Stimulated activated memory B cell treated with anti-CD40 and anti-IgM and Interleukin-4, amounts not matched to agents 10 μg/mL and 1 μg/mL and 100 μg/mL, for 72 hours (primary cell): ENCODE measurements at regions not wholly inside any gene's neighbourhood (a gene's known extent, or its start where the extent isn't known, plus 50 kb on each side); places are given as distances from the start of the nearest gene placed in this dataset.

Experiments used
- ATAC-seq: fragments of 150-1000 bp; cut with Tn5 transposase; 2 replicates; pipeline ENCODE4 v1.10.0; 2021
- H3K27ac Mint-ChIP-seq: one replicate; pipeline ENCODE4 v1.8.0; 2022; ENCODE audit warnings: mild to moderate bottlenecking, mixed read lengths
- H3K27me3 Mint-ChIP-seq: one replicate; pipeline ENCODE4 v1.8.0; 2022; ENCODE audit warnings: mixed read lengths
- H3K36me3 Mint-ChIP-seq: one replicate; pipeline ENCODE4 v1.8.0; 2022; ENCODE audit warnings: mixed read lengths
- H3K4me1 Mint-ChIP-seq: one replicate; pipeline ENCODE4 v1.8.0; 2022; ENCODE audit warnings: mixed read lengths
- H3K4me3 Mint-ChIP-seq: one replicate; pipeline ENCODE4 v1.8.0; 2022; ENCODE audit warnings: mild to moderate bottlenecking, moderate library complexity, mixed read lengths
- H3K9me3 Mint-ChIP-seq: one replicate; pipeline ENCODE4 v1.8.0; 2022; ENCODE audit warnings: mixed read lengths

GRCh38 chr2:216553482-216554240 is 55.0 kb downstream of the RPL37A start:
- peaks cover 37% of the 10 kb centered on the region for H3K27me3 Mint-ChIP-seq

GRCh38 chr2:216554286-216554685 is 55.6 kb downstream of the RPL37A start:
- H3K4me3 Mint-ChIP-seq: no peak overlapping the region
- peaks cover 37% of the 10 kb centered on the region for H3K27me3 Mint-ChIP-seq
- no peak for ATAC-seq
- H3K27ac Mint-ChIP-seq: no peak overlapping the region
- no peaks in the 10 kb centered on the region for H3K9me3 Mint-ChIP-seq
- no peaks in the 10 kb centered on the region for H3K4me1 Mint-ChIP-seq
- H3K36me3 Mint-ChIP-seq: no peaks in the 10 kb centered on the region

More at GRCh38 chr2:216553482-216554240, 55.0 kb downstream of the RPL37A start:
- Mint-ChIP-seq H3K4me3 (no peak overlapping the region), H3K36me3 (no peaks in the 10 kb centered on the region), H3K4me1 (no peaks in the 10 kb centered on the region), H3K27ac (no peak overlapping the region), H3K9me3 (no peaks in the 10 kb centered on the region)
- ATAC-seq: no peak

- Mint-ChIP-seq H3K27me3 (peaks cover 41% of the 10 kb centered on the region), H3K36me3 (no peaks in the 10 kb centered on the region), H3K9me3 (no peaks in the 10 kb centered on the region), H3K27ac (no peak overlapping the region), H3K4me1 (no peaks in the 10 kb centered on the region), H3K4me3 (no peak overlapping the region)
- ATAC-seq: no peak
Measured at GRCh38 chr2:216554755-216555154, 56.1 kb downstream of the RPL37A start.

GRCh38 chr2:216555274-216555673 is 56.6 kb downstream of the RPL37A start:
- H3K4me3 Mint-ChIP-seq: no peak overlapping the region
- ATAC-seq: peak; percentile 40
- H3K27ac Mint-ChIP-seq: no peak overlapping the region
- H3K9me3 Mint-ChIP-seq: no peaks in the 10 kb centered on the region
- no peaks in the 10 kb centered on the region for H3K4me1 Mint-ChIP-seq
- no peaks in the 10 kb centered on the region for H3K36me3 Mint-ChIP-seq
- H3K27me3 Mint-ChIP-seq: peaks cover 41% of the 10 kb centered on the region

GRCh38 chr2:216556202-216556601 is 57.6 kb downstream of the RPL37A start:
- H3K27ac Mint-ChIP-seq: no peak overlapping the region
- no peaks in the 10 kb centered on the region for H3K36me3 Mint-ChIP-seq
- H3K27me3 Mint-ChIP-seq: peaks cover 45% of the 10 kb centered on the region
- no peaks in the 10 kb centered on the region for H3K9me3 Mint-ChIP-seq
- no peak for ATAC-seq
- no peak overlapping the region for H3K4me3 Mint-ChIP-seq
- H3K4me1 Mint-ChIP-seq: no peaks in the 10 kb centered on the region

DNA sequence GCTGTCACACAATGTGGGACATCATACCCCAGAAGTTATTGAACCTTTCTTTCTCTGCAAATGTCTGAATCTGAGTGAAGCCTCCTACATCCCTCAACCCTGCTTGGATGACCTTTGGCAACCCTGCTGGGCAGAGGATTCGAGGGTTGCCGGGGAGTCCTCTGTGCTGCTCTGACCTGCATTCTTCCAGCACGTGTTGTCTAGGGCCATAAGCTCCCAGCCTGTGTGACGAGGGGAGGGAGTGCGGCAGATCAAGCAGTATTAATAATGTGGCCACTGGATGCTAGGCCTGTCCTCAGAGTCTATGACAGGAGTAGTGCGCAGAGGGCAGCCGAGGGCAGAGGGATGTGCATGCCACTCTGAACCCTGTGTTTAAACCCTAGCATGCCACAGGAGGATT is 58.8 kb downstream of the RPL37A start:
- ATAC-seq: no peak
- Mint-ChIP-seq H3K4me3 (no peak overlapping the region), H3K27me3 (peaks cover 52% of the 10 kb centered on the region), H3K9me3 (no peaks in the 10 kb centered on the region), H3K27ac (no peak overlapping the region), H3K4me1 (no peaks in the 10 kb centered on the region), H3K36me3 (no peaks in the 10 kb centered on the region)

- peaks cover 56% of the 10 kb centered on the region for H3K27me3 Mint-ChIP-seq
- no peaks in the 10 kb centered on the region for H3K4me1 Mint-ChIP-seq
- no peaks in the 10 kb centered on the region for H3K9me3 Mint-ChIP-seq
- no peak overlapping the region for H3K4me3 Mint-ChIP-seq
- ATAC-seq: no peak
- H3K27ac Mint-ChIP-seq: no peak overlapping the region
- no peaks in the 10 kb centered on the region for H3K36me3 Mint-ChIP-seq
Measured at GRCh38 chr2:216557820-216558219, 59.2 kb downstream of the RPL37A start.

DNA sequence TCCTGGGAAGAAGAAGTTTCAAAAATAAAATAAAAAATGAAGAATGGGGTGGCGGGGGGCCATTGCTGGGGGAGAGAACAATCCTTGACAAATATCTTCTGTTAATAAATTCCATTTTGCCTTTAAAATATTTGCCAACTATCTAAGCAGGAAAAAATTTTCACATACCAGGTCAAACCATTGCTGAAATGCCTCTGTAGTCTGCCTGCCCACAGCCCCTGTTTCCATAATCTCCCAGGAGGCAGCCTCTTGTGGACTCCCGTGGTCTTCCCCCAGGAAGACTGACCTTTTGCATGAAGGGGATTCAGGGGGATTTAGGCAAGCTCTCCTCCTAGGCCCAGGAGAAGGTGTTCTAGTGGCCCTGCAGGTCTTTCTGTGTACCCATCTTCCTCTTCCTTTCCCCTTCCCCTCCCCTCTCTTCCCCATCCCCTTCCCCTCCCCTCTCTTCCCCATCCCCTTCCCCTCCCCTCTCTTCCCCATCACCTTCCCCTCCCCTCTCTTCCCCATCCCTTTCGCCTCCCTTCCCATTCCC is 61.0 kb downstream of the RPL37A start:
- Mint-ChIP-seq H3K9me3 (peaks cover 2% of the 10 kb centered on the region), H3K27ac (no peak overlapping the region), H3K36me3 (no peaks in the 10 kb centered on the region), H3K4me3 (no peak overlapping the region), H3K27me3 (peaks cover 61% of the 10 kb centered on the region), H3K4me1 (no peaks in the 10 kb centered on the region)
- no peak for ATAC-seq

GRCh38 chr2:216560838-216561270 is 62.2 kb downstream of the RPL37A start:
- no peak overlapping the region for H3K4me3 Mint-ChIP-seq
- H3K27me3 Mint-ChIP-seq: peaks cover 71% of the 10 kb centered on the region
- no peaks in the 10 kb centered on the region for H3K4me1 Mint-ChIP-seq
- peaks cover 2% of the 10 kb centered on the region for H3K9me3 Mint-ChIP-seq
- no peak for ATAC-seq
- no peak overlapping the region for H3K27ac Mint-ChIP-seq
- H3K36me3 Mint-ChIP-seq: no peaks in the 10 kb centered on the region

DNA sequence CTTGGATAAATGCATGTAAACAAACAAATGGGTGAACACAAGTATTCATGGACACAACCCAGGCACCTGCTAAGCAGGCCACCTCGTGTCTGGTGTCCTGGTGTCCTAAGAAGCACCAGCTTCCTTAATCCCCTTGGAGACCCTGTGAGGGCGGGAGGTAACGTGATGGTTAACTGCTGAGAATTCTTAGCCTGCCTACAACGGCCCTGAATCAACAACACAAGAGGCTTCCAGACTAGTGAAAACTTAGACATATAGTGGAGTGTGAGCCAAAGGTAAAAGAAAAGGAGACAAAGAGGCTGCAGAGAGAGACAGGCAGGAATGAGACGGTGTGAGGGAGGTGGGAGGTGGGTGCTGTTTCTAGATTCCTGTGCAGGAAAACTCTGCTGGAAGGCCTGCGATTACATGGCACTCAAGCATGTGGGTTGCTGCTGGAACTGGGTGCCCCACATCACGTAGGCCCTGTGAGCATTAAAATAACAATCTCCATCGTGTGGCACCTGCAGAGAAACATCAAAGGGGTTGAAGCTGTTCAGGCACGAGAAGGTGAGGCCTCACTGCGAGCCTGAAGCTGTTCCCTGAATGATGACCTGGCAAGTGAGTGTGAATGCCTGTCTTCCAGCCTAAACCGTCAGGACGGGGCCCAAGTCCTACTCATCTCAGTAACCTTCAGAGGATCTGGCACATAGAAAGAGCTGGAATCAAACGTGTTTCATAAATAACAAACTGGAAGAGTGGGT is 64.2 kb downstream of the RPL37A start:
- H3K36me3 Mint-ChIP-seq: no peaks in the 10 kb centered on the region
- peaks cover 2% of the 10 kb centered on the region for H3K9me3 Mint-ChIP-seq
- no peak overlapping the region for H3K27ac Mint-ChIP-seq
- H3K4me3 Mint-ChIP-seq: no peak overlapping the region
- H3K4me1 Mint-ChIP-seq: no peaks in the 10 kb centered on the region
- no peak for ATAC-seq
- H3K27me3 Mint-ChIP-seq: peaks cover 73% of the 10 kb centered on the region

DNA sequence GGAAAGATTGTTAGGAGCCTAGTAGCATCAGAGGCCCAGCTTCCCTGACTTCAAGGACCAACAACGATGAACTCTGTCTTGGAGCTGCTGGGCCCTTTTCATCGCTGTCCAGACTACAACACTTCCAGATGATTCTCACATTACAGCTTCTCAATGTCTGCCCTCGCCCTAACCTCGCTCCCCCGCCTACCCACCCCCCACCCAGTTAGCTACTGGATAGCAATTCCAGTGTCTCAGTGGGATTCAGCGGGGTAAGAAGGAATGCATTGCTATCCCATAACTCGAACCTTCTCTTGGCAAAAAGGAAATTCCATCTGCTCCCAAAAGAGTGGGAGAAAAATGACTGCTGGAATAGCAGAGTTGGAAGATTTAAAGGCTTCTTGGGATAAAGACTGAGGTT is 65.0 kb downstream of the RPL37A start:
- no peak for ATAC-seq
- H3K4me3 Mint-ChIP-seq: no peak overlapping the region
- H3K27ac Mint-ChIP-seq: no peak overlapping the region
- no peaks in the 10 kb centered on the region for H3K4me1 Mint-ChIP-seq
- H3K9me3 Mint-ChIP-seq: peaks cover 2% of the 10 kb centered on the region
- H3K36me3 Mint-ChIP-seq: no peaks in the 10 kb centered on the region
- H3K27me3 Mint-ChIP-seq: peaks cover 73% of the 10 kb centered on the region

DNA sequence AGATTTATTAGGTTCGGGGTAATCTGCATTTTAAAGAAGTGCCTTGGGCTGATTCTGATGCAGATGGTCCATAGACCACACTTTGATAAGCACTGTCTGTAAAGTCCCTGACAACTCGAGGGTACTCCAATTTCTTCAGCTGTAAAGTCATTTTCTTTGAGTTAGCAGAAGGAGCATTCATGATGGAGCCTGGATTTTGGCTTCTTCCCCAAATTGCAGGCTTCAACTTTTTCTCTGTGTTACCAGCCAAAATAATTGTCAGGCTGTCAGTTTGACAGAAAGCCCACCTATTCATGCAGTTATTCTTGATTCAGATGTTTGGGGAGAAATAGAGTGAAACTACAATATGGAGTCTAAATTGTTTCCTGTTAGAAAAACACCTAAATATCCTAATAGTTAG is 66.0 kb downstream of the RPL37A start:
- no peak for ATAC-seq
- H3K4me1 Mint-ChIP-seq: no peaks in the 10 kb centered on the region
- no peaks in the 10 kb centered on the region for H3K36me3 Mint-ChIP-seq

DNA sequence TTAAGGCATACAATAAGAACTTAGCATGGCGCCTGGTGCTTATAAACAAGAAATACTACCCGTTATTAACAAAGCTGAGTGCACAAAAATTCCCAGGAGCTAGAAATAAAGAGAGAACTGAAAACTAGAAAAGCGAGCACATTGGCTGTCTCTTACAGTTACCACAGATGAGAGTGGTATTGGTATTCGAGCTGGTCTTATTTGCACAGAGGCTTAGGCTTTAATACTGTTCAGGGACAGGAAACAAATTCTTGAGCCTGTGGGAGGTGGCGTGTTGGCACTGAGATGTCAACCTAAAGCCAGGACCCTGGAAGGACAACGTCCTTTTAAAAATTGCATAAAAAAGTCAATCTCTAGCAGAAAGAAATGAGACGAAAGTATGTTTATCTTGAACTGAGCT is 67.3 kb upstream of the IGFBP2 start:
- no peak overlapping the region for H3K27ac Mint-ChIP-seq
- H3K4me1 Mint-ChIP-seq: no peaks in the 10 kb centered on the region
- peaks cover 4% of the 10 kb centered on the region for H3K9me3 Mint-ChIP-seq
- H3K4me3 Mint-ChIP-seq: no peak overlapping the region
- no peaks in the 10 kb centered on the region for H3K36me3 Mint-ChIP-seq
- no peak for ATAC-seq
- H3K27me3 Mint-ChIP-seq: peaks cover 55% of the 10 kb centered on the region

More for the DNA sequence above, 66.0 kb downstream of the RPL37A start:
- H3K27ac Mint-ChIP-seq: no peak overlapping the region
- H3K4me3 Mint-ChIP-seq: no peak overlapping the region
- H3K27me3 Mint-ChIP-seq: peaks cover 69% of the 10 kb centered on the region
- H3K9me3 Mint-ChIP-seq: peaks cover 2% of the 10 kb centered on the region

- ATAC-seq: no peak
- H3K27me3 Mint-ChIP-seq: peaks cover 31% of the 10 kb centered on the region
- H3K4me3 Mint-ChIP-seq: no peak overlapping the region
- H3K36me3 Mint-ChIP-seq: no peaks in the 10 kb centered on the region
- no peaks in the 10 kb centered on the region for H3K4me1 Mint-ChIP-seq
- peaks cover 8% of the 10 kb centered on the region for H3K9me3 Mint-ChIP-seq
- H3K27ac Mint-ChIP-seq: no peak overlapping the region
Measured at GRCh38 chr2:216568576-216568975, 64.6 kb upstream of the IGFBP2 start.

DNA sequence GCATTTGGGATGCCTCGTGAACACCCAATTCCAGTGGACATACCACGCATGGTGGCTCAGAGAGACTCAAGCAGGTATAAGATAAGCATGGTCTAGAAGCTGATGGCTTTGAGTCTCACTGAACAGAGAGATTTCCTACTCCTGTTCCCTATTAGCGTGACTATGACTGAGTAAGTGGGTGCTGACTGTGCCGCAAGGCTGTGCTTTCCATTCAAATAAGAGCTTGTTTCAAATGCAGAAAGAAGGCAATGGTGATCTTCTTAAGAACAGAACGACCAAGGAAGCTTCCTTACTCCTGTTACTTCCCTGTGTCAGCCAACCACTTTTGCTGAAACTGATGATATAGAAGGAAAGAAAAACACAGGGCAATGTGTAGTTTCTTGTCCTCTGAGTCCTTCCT is 63.5 kb upstream of the IGFBP2 start:
- Mint-ChIP-seq H3K4me1 (no peaks in the 10 kb centered on the region), H3K4me3 (no peak overlapping the region), H3K9me3 (peaks cover 6% of the 10 kb centered on the region), H3K27me3 (peaks cover 22% of the 10 kb centered on the region), H3K36me3 (no peaks in the 10 kb centered on the region), H3K27ac (no peak overlapping the region)
- peak; percentile 31 for ATAC-seq

- H3K9me3 Mint-ChIP-seq: peaks cover 6% of the 10 kb centered on the region
- no peak for ATAC-seq
- H3K27me3 Mint-ChIP-seq: peaks cover 16% of the 10 kb centered on the region
- no peak overlapping the region for H3K4me3 Mint-ChIP-seq
- H3K4me1 Mint-ChIP-seq: no peaks in the 10 kb centered on the region
- no peaks in the 10 kb centered on the region for H3K36me3 Mint-ChIP-seq
- no peak overlapping the region for H3K27ac Mint-ChIP-seq
Measured at GRCh38 chr2:216570357-216570756, 62.9 kb upstream of the IGFBP2 start.
